Glutamatergic neuron (in vitro differentiated cells): ENCODE measurements at regions not wholly inside any gene's neighbourhood (a gene's known extent, or its start where the extent isn't known, plus 50 kb on each side); places are given as distances from the start of the nearest gene placed in this dataset.

Experiments
- DNase-seq: peaks from one replicate; pipeline ENCODE4 v3.0.0; 2022
- H3K27ac Mint-ChIP-seq: one replicate; pipeline ENCODE4 v1.8.0; 2020; ENCODE audit warnings: mild to moderate bottlenecking, mixed read lengths, inconsistent platforms; ENCODE audit not compliant: unreplicated experiment
- H3K27me3 Mint-ChIP-seq: one replicate; pipeline ENCODE4 v1.8.0; 2020; ENCODE audit warnings: mild to moderate bottlenecking, moderate library complexity, mixed read lengths, inconsistent platforms; ENCODE audit not compliant: unreplicated experiment
- H3K36me3 Mint-ChIP-seq: one replicate; pipeline ENCODE4 v1.8.0; 2020; ENCODE audit warnings: mild to moderate bottlenecking, mixed read lengths, inconsistent platforms; ENCODE audit not compliant: unreplicated experiment
- H3K4me1 Mint-ChIP-seq: one replicate; pipeline ENCODE4 v1.8.0; 2020; ENCODE audit warnings: mild to moderate bottlenecking, low read depth, mixed read lengths, inconsistent platforms; ENCODE audit not compliant: unreplicated experiment
- H3K4me3 Mint-ChIP-seq: one replicate; pipeline ENCODE4 v1.8.0; 2020; ENCODE audit warnings: mild to moderate bottlenecking, mixed read lengths, inconsistent platforms; ENCODE audit not compliant: unreplicated experiment
- H3K9me3 Mint-ChIP-seq: one replicate; pipeline ENCODE4 v1.8.0; 2020; ENCODE audit warnings: mild to moderate bottlenecking, moderate library complexity, mixed read lengths, inconsistent platforms; ENCODE audit not compliant: unreplicated experiment
- TF ChIP-seq, protein P1 (sequence below): fragments of 200-600 bp; sonication (generic); IDR thresholded peaks from one replicate; pipeline ENCODE4 v1.5.0; 2021; ENCODE audit not compliant: partially characterized antibody, unreplicated experiment

DNA sequence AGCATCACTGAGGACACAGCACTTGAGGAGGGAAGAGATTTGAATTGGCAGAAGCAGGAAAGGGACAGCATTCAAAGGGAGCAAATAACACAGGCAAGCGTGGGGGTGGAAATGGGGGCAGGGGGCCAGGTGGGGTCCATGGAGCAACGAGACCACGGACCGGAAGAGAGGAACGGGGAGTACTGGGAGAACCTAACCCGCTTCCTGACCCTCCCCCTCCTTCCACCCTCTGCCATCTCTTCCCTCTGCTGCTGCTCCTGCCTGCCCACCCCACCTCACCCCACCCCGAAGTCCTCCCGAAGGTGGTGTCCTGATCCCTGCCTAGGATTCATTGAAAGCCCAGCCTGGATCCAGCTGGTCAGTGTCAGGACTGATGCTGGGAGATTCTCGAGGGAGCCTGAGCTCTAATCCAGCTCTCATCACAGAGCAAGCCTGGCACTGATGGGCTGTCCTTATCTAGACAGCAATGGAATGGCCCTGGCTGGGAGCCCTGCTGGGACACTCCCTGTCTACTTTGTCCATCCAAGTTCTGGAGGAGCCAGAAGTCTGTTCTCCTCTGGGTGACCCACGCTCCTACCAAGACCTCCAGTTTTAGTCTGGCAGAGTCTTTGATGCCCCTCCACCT lies 105.0 kb downstream of the TRIM29 start:
- Mint-ChIP-seq H3K36me3 (no peaks in the 10 kb centered on the region), H3K4me1 (no peaks in the 10 kb centered on the region), H3K4me3 (no peak overlapping the region), H3K27me3 (peaks cover 5% of the 10 kb centered on the region), H3K27ac (no peak overlapping the region), H3K9me3 (no peaks in the 10 kb centered on the region)
- DNase-seq = no peak
- TF ChIP-seq, protein P1, sequence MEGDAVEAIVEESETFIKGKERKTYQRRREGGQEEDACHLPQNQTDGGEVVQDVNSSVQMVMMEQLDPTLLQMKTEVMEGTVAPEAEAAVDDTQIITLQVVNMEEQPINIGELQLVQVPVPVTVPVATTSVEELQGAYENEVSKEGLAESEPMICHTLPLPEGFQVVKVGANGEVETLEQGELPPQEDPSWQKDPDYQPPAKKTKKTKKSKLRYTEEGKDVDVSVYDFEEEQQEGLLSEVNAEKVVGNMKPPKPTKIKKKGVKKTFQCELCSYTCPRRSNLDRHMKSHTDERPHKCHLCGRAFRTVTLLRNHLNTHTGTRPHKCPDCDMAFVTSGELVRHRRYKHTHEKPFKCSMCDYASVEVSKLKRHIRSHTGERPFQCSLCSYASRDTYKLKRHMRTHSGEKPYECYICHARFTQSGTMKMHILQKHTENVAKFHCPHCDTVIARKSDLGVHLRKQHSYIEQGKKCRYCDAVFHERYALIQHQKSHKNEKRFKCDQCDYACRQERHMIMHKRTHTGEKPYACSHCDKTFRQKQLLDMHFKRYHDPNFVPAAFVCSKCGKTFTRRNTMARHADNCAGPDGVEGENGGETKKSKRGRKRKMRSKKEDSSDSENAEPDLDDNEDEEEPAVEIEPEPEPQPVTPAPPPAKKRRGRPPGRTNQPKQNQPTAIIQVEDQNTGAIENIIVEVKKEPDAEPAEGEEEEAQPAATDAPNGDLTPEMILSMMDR = no peak

GRCh38 chr11:120031612-120032600 lies 106.0 kb downstream of the TRIM29 start:
- Mint-ChIP-seq H3K4me3 (no peak overlapping the region), H3K27me3 (peaks cover 5% of the 10 kb centered on the region), H3K36me3 (peaks cover 6% of the 10 kb centered on the region), H3K27ac (no peak overlapping the region), H3K9me3 (no peaks in the 10 kb centered on the region), H3K4me1 (no peaks in the 10 kb centered on the region)
- no peak for DNase-seq
- TF ChIP-seq, protein P1 = no peak

DNA sequence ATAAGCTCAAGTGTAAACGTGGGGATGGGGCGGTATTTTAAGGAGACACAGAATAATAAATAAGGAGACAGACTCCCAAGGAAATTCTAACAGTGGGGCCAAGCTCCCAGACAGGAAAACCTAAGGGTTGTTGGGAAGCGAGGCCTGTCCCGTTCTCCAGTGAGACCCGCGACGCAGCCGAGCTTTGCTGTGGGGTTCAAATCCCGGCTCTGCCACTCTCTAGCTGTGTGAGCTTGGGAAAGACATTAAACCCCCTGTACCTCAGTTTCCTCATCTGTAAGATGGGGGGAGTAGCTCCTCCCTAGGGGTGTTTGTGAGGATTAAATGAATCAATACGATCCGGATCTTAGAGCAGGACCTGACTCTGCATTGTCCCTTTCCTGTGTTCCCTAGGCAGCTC lies 106.8 kb downstream of the TRIM29 start:
- no peak overlapping the region for H3K27ac Mint-ChIP-seq
- peaks cover 5% of the 10 kb centered on the region for H3K27me3 Mint-ChIP-seq
- TF ChIP-seq, protein P1 = no peak
- no peak for DNase-seq
- peaks cover 6% of the 10 kb centered on the region for H3K36me3 Mint-ChIP-seq
- H3K9me3 Mint-ChIP-seq = no peaks in the 10 kb centered on the region
- H3K4me3 Mint-ChIP-seq = no peak overlapping the region
- no peaks in the 10 kb centered on the region for H3K4me1 Mint-ChIP-seq

GRCh38 chr11:120030411-120030810 lies 107.5 kb downstream of the TRIM29 start:
- TF ChIP-seq, protein P1 = no peak
- peaks cover 5% of the 10 kb centered on the region for H3K27me3 Mint-ChIP-seq
- H3K9me3 Mint-ChIP-seq = no peaks in the 10 kb centered on the region
- no peak overlapping the region for H3K4me3 Mint-ChIP-seq
- H3K36me3 Mint-ChIP-seq = peaks cover 6% of the 10 kb centered on the region
- no peaks in the 10 kb centered on the region for H3K4me1 Mint-ChIP-seq
- H3K27ac Mint-ChIP-seq = no peak overlapping the region
- DNase-seq = no peak

DNA sequence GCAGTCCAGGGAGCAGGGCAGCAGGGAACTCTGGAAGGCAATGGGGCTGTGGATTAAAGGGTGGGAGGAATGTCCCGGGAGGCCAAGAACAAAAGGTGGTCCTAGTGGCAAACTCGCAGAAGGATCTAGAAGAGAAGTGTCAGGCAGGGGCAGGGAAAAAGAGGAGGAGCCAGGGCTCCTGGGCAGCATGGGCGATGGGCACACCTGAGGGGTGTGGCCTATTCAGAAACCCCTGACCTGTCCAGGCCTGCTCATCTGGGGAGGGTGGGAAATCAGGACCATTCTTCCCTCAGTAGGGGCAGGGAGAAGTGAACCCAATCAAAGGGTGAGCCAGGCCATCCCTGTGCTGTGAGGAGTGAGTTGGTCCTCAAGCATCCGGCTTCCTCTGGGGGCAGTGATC lies 108.6 kb downstream of the TRIM29 start:
- peaks cover 6% of the 10 kb centered on the region for H3K36me3 Mint-ChIP-seq
- no peaks in the 10 kb centered on the region for H3K9me3 Mint-ChIP-seq

More for the DNA sequence above, 108.6 kb downstream of the TRIM29 start:
- no peak for DNase-seq
- Mint-ChIP-seq H3K4me1 (no peaks in the 10 kb centered on the region), H3K4me3 (no peak overlapping the region), H3K27ac (no peak overlapping the region), H3K27me3 (peaks cover 5% of the 10 kb centered on the region)
- TF ChIP-seq, protein P1 = no peak
